A549 (cell line): ENCODE measurements at regions not wholly inside any gene's neighbourhood (a gene's known extent, or its start where the extent isn't known, plus 50 kb on each side); places are given as distances from the start of the nearest gene placed in this dataset.

Experiments
- CEBPB ChIP-seq, 2 experiments: fragments of >200 bp in 1 of 2; sonication (Bioruptor Twin) in 1 of 2; formaldehyde crosslinking in 1 of 2; IDR thresholded peaks; 2 replicates each; pipeline ENCODE4 v1.6.1; 2012 to 2016
- CHD2 ChIP-seq: fragments of 150-350 bp; IDR thresholded peaks from 2 replicates; pipeline ENCODE4 v1.6.1; 2014; ENCODE audit warnings: low read length; ENCODE audit not compliant: partially characterized antibody
- NR3C1 ChIP-seq: fragments of >200 bp; sonication (Bioruptor Twin); formaldehyde crosslinking; IDR thresholded peaks from 3 replicates; pipeline ENCODE4 v1.6.1; 2017
- POLR2A ChIP-seq: IDR thresholded peaks from 2 replicates; pipeline ENCODE4 v1.6.1; 2012; ENCODE audit warnings: mild to moderate bottlenecking, low read length
- POLR2AphosphoS2 ChIP-seq: conservative IDR thresholded peaks from 2 replicates; pipeline ENCODE4 v1.6.1; 2012; ENCODE audit warnings: low read length, improper control_type of control experiment, inconsistent platforms
- RAD21 ChIP-seq, 2 experiments: fragments of >200 bp in 1 of 2; sonication (Bioruptor Twin) in 1 of 2; formaldehyde crosslinking in 1 of 2; IDR thresholded peaks in 1 of 2; conservative IDR thresholded peaks in 1 of 2; 2 replicates in 1 of 2; 3 replicates in 1 of 2; pipeline ENCODE4 v1.6.1; 2012 to 2018; ENCODE audit warnings: inconsistent platforms in 1 of 2
- ZNF302 ChIP-seq: fragments of 250-450 bp; sonication (Bioruptor Pico); IDR thresholded peaks from 2 replicates; pipeline ENCODE4 v1.9.0; 2021; ENCODE audit warnings: inconsistent platforms, mild to moderate bottlenecking, moderate library complexity
- TF ChIP-seq, protein P1 (sequence below): fragments of >200 bp; sonication (Bioruptor Twin); formaldehyde crosslinking; IDR thresholded peaks from 3 replicates; pipeline ENCODE4 v1.5.1; 2016
- TF ChIP-seq, protein P2 (sequence below): fragments of 200-600 bp; sonication (generic); IDR thresholded peaks from 2 replicates; pipeline ENCODE4 v1.6.1; 2016; ENCODE audit warnings: antibody characterized with exemption, mild to moderate bottlenecking, moderate library complexity

DNA sequence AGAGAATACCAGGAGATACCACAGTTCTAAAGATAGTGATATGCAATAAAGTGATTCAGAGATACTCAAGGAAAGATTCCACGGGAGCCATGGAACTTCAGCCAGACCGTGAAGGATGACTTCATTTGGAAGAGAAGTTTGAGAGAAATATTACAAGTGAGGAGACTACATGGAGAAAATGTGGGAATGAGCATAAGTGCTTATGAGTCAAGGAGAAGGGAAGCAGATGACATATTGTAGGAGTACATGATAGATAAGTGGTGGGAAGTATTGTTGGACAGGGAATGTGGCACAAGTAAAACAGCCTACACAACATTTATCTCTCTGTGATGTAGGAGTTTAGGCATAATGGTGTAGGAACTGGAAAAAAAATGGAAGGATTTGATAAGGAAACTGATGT, 122.1 kb upstream of the FBXL17 start:
- TF ChIP-seq CEBPB (IDR thresholded peaks at IDR 0.05) (no peak), POLR2A (no peak), CHD2 (no peak), ZNF302 (no peak), POLR2AphosphoS2 (no peak), NR3C1 (no peak), RAD21 (conservative IDR thresholded peaks at IDR 0.05 in 1 of 2, IDR thresholded peaks at IDR 0.05 in 1 of 2) (no peak)
- TF ChIP-seq, protein P1, sequence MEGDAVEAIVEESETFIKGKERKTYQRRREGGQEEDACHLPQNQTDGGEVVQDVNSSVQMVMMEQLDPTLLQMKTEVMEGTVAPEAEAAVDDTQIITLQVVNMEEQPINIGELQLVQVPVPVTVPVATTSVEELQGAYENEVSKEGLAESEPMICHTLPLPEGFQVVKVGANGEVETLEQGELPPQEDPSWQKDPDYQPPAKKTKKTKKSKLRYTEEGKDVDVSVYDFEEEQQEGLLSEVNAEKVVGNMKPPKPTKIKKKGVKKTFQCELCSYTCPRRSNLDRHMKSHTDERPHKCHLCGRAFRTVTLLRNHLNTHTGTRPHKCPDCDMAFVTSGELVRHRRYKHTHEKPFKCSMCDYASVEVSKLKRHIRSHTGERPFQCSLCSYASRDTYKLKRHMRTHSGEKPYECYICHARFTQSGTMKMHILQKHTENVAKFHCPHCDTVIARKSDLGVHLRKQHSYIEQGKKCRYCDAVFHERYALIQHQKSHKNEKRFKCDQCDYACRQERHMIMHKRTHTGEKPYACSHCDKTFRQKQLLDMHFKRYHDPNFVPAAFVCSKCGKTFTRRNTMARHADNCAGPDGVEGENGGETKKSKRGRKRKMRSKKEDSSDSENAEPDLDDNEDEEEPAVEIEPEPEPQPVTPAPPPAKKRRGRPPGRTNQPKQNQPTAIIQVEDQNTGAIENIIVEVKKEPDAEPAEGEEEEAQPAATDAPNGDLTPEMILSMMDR = no peak
- TF ChIP-seq, protein P2, sequence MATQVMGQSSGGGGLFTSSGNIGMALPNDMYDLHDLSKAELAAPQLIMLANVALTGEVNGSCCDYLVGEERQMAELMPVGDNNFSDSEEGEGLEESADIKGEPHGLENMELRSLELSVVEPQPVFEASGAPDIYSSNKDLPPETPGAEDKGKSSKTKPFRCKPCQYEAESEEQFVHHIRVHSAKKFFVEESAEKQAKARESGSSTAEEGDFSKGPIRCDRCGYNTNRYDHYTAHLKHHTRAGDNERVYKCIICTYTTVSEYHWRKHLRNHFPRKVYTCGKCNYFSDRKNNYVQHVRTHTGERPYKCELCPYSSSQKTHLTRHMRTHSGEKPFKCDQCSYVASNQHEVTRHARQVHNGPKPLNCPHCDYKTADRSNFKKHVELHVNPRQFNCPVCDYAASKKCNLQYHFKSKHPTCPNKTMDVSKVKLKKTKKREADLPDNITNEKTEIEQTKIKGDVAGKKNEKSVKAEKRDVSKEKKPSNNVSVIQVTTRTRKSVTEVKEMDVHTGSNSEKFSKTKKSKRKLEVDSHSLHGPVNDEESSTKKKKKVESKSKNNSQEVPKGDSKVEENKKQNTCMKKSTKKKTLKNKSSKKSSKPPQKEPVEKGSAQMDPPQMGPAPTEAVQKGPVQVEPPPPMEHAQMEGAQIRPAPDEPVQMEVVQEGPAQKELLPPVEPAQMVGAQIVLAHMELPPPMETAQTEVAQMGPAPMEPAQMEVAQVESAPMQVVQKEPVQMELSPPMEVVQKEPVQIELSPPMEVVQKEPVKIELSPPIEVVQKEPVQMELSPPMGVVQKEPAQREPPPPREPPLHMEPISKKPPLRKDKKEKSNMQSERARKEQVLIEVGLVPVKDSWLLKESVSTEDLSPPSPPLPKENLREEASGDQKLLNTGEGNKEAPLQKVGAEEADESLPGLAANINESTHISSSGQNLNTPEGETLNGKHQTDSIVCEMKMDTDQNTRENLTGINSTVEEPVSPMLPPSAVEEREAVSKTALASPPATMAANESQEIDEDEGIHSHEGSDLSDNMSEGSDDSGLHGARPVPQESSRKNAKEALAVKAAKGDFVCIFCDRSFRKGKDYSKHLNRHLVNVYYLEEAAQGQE = no peak
